Neuronal stem cell (in vitro differentiated cells): ENCODE measurements at regions not wholly inside any gene's neighbourhood (a gene's known extent, or its start where the extent isn't known, plus 50 kb on each side); places are given as distances from the start of the nearest gene placed in this dataset.

Experiments
- DNase-seq: peaks from one replicate; pipeline ENCODE4 v3.0.0-alpha.2; 2013; ENCODE audit warnings: low spot score
- H2AFZ ChIP-seq: one replicate; pipeline ENCODE4 v1.6.1; 2013; ENCODE audit warnings: mild to moderate bottlenecking, low read length, inconsistent platforms
- H2AK5ac ChIP-seq: 2 replicates; pipeline ENCODE4 v1.6.1; 2013; ENCODE audit warnings: low read depth, mild to moderate bottlenecking, inconsistent platforms, low read length, moderate library complexity, mixed read lengths
- H2BK120ac ChIP-seq: 2 replicates; pipeline ENCODE4 v1.6.1; 2013; ENCODE audit warnings: low read depth, mild to moderate bottlenecking, inconsistent platforms, low read length, moderate library complexity, mixed read lengths
- H2BK12ac ChIP-seq: one replicate; pipeline ENCODE4 v1.6.1; 2013; ENCODE audit warnings: low read length, inconsistent platforms
- H2BK15ac ChIP-seq: 2 replicates; pipeline ENCODE4 v1.6.1; 2013; ENCODE audit warnings: mild to moderate bottlenecking, low read length, inconsistent platforms, mixed read lengths
- H2BK5ac ChIP-seq: one replicate; pipeline ENCODE4 v1.6.1; 2013; ENCODE audit warnings: inconsistent platforms, mild to moderate bottlenecking, low read length, moderate library complexity
- H3K14ac ChIP-seq: one replicate; pipeline ENCODE4 v1.6.1; 2013; ENCODE audit warnings: low read length, inconsistent platforms
- H3K18ac ChIP-seq: 2 replicates; pipeline ENCODE4 v1.6.1; 2013; ENCODE audit warnings: low read length, inconsistent platforms
- H3K23ac ChIP-seq: 2 replicates; pipeline ENCODE4 v1.6.1; 2013; ENCODE audit warnings: low read depth, mild to moderate bottlenecking, mixed read lengths, low read length, inconsistent platforms; ENCODE audit not compliant: poor library complexity
- H3K27ac ChIP-seq: replicated peaks from 3 replicates; pipeline ENCODE4 v1.5.1; 2013; ENCODE audit warnings: low read length, inconsistent platforms
- H3K27me3 ChIP-seq, 3 experiments: 2 replicates each; pipeline ENCODE4 v1.6.1; 2013; ENCODE audit warnings: low read length in 3 of 3, mild to moderate bottlenecking in 2 of 3, inconsistent platforms in 1 of 3, low read depth in 1 of 3, mixed read lengths in 1 of 3, moderate library complexity in 1 of 3; ENCODE audit not compliant: control insufficient read depth in 3 of 3, insufficient read depth in 3 of 3
- H3K36me3 ChIP-seq, 2 donors: replicated peaks in 1 of 2; 2 replicates each; pipeline ENCODE4 v1.6.1; 2013; ENCODE audit warnings: low read length in 2 of 2; ENCODE audit not compliant: control insufficient read depth in 2 of 2, insufficient read depth in 2 of 2
- H3K4ac ChIP-seq: 2 replicates; pipeline ENCODE4 v1.6.1; 2013; ENCODE audit warnings: inconsistent platforms, mild to moderate bottlenecking, low read length, moderate library complexity
- H3K4me1 ChIP-seq, 2 donors: 1 replicate in 1 of 2; 2 replicates in 1 of 2; pipeline ENCODE4 v1.6.1; 2013; ENCODE audit warnings: low read length in 2 of 2, low read depth in 1 of 2; ENCODE audit not compliant: control insufficient read depth in 2 of 2, insufficient read depth in 1 of 2
- H3K4me2 ChIP-seq: one replicate; pipeline ENCODE4 v1.6.1; 2013; ENCODE audit warnings: mild to moderate bottlenecking, low read length, inconsistent platforms; ENCODE audit not compliant: insufficient read depth, poor library complexity, severe bottlenecking
- H3K4me3 ChIP-seq, 2 donors: 2 replicates each; pipeline ENCODE4 v1.5.1; 2013; ENCODE audit warnings: low read length in 2 of 2, mild to moderate bottlenecking in 2 of 2, inconsistent platforms in 1 of 2, moderate library complexity in 1 of 2
- H3K79me1 ChIP-seq: one replicate; pipeline ENCODE4 v1.6.1; 2013; ENCODE audit warnings: low read depth, mild to moderate bottlenecking, inconsistent platforms, low read length, moderate library complexity
- H3K9ac ChIP-seq: one replicate; pipeline ENCODE4 v1.6.1; 2013; ENCODE audit warnings: mild to moderate bottlenecking, low read depth, low read length, inconsistent platforms; ENCODE audit not compliant: poor library complexity
- H3K9me3 ChIP-seq, 2 donors: replicated peaks in 1 of 2; 2 replicates each; pipeline versions ENCODE3 to v1.6.1; 2013; ENCODE audit warnings: low read length in 2 of 2, mild to moderate bottlenecking in 2 of 2, inconsistent platforms in 1 of 2, low read depth in 1 of 2, mixed read lengths in 1 of 2, moderate library complexity in 1 of 2; ENCODE audit not compliant: control insufficient read depth in 2 of 2, insufficient read depth in 1 of 2
- H4K8ac ChIP-seq: one replicate; pipeline ENCODE4 v1.6.1; 2013; ENCODE audit warnings: low read depth, mild to moderate bottlenecking, inconsistent platforms, low read length, moderate library complexity
- H4K91ac ChIP-seq: one replicate; pipeline ENCODE4 v1.6.1; 2013; ENCODE audit warnings: low read length, low read depth, mild to moderate bottlenecking, inconsistent platforms; ENCODE audit not compliant: poor library complexity
- WGBS, 2 donors: extraction: QIAGEN DNeasy Blood & Tissue Kit; methylation state at CpG; one replicate each; pipeline ENCODE4 v1.1.7; 2013; ENCODE audit warnings: missing lambda C conversion rate in 2 of 2, mixed read lengths in 1 of 2; ENCODE audit not compliant: insufficient read length in 2 of 2, insufficient replicate concordance in 1 of 2; ENCODE audit errors: extremely low coverage in 2 of 2; 5-methylcytosine and 5-hydroxymethylcytosine counted together

GRCh38 chr9:107810461-107810961 lies 320.9 kb upstream of the KLF4 start:
- Histone ChIP-seq H2BK120ac (no peak overlapping the region), H3K4me1 (no peaks in the 10 kb centered on the region), H3K4me2 (no peak overlapping the region), H3K9me3 (no peaks in the 10 kb centered on the region), H2AK5ac (no peak overlapping the region), H2BK12ac (no peak overlapping the region), H4K8ac (no peak overlapping the region), H2BK5ac (no peak overlapping the region), H3K4me3 (no peak overlapping the region), H3K79me1 (no peaks in the 10 kb centered on the region), H3K18ac (peak overlapping the region; percentile 67), H3K27ac (no peak overlapping the region), H4K91ac (no peak overlapping the region), H3K4ac (no peak overlapping the region), H3K36me3 (no peaks in the 10 kb centered on the region), H3K14ac (no peak overlapping the region), H3K27me3 (no peaks in the 10 kb centered on the region), H3K23ac (no peak overlapping the region), H3K9ac (no peak overlapping the region), H2AFZ (no peak overlapping the region), H2BK15ac (no peak overlapping the region)
- no peak for DNase-seq
- WGBS, 2 donors = no CpG with 5 or more reads among the region's 6 CpGs

DNA sequence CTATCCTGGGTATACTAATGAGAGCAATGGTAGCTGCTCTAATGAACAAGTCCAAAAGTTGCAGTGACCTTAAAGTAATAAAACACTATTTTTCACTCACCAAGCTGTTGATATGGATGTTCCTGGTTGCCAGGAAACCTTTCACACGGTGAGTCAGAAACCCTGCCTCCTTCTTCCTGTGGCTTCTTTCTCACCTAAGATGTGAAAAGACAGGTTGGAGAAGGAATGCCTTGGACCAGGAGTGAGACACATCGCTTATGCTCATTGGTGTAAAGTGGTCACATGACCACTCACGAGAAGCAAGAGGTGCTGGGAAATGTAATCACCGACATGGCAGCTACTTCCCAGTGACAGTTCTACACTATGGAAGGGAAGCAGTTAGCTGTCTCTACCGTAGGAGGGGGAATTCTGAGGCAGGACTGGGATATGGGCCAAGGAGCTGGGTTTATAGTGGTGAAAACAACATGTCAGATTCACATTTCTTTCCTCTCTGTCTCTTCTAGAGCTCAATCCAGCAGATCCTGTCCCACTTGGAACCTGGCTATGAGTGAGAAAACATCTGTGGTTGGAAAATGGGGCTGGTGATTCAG lies 320.4 kb upstream of the KLF4 start:
- H3K9ac ChIP-seq = no peak overlapping the region
- no peaks in the 10 kb centered on the region for H3K9me3 ChIP-seq
- no peak overlapping the region for H3K14ac ChIP-seq
- no peak overlapping the region for H3K4me3 ChIP-seq
- H3K36me3 ChIP-seq = no peaks in the 10 kb centered on the region
- H3K18ac ChIP-seq = no peak overlapping the region
- H3K27ac ChIP-seq = no peak overlapping the region
- no peaks in the 10 kb centered on the region for H3K79me1 ChIP-seq
- no peak for DNase-seq
- WGBS, 2 donors = no CpG with 5 or more reads among the region's 5 CpGs
- no peak overlapping the region for H2BK120ac ChIP-seq
- H4K91ac ChIP-seq = no peak overlapping the region
- H2AK5ac ChIP-seq = no peak overlapping the region
- no peak overlapping the region for H2BK5ac ChIP-seq
- no peak overlapping the region for H2AFZ ChIP-seq
- no peaks in the 10 kb centered on the region for H3K27me3 ChIP-seq
- H3K4me2 ChIP-seq = no peak overlapping the region
- H4K8ac ChIP-seq = no peak overlapping the region
- no peak overlapping the region for H3K23ac ChIP-seq
- no peaks in the 10 kb centered on the region for H3K4me1 ChIP-seq
- H2BK15ac ChIP-seq = no peak overlapping the region
- no peak overlapping the region for H2BK12ac ChIP-seq
- no peak overlapping the region for H3K4ac ChIP-seq

DNA sequence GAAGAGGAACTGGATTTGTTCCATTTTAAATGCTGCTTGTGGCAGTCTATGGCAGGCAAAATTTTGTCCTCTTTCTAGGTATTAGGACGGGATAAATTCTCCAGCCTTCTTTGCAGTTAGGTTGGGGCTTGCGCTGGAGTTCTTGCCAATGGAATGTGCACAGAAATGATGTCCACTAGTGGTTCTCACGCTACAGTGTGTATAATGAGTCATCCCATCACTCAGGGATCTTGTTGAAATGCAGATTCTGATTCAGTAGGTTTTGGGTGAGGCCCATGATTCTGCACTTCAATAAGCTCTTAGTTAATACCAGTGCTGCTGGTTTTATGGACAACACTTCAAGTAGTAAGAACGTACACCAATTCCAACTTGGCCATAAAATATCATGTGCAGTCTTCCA lies 317.6 kb upstream of the KLF4 start:
- Histone ChIP-seq H3K9me3 (no peaks in the 10 kb centered on the region), H3K79me1 (no peaks in the 10 kb centered on the region), H3K23ac (no peak overlapping the region), H3K4me3 (no peak overlapping the region), H2AK5ac (no peak overlapping the region), H3K36me3 (no peaks in the 10 kb centered on the region), H2BK120ac (no peak overlapping the region), H2AFZ (no peak overlapping the region), H4K91ac (no peak overlapping the region), H3K27ac (no peak overlapping the region), H3K4me2 (no peak overlapping the region), H3K4me1 (no peaks in the 10 kb centered on the region), H2BK15ac (no peak overlapping the region), H3K18ac (no peak overlapping the region), H3K14ac (no peak overlapping the region), H3K27me3 (no peaks in the 10 kb centered on the region), H4K8ac (no peak overlapping the region), H2BK5ac (no peak overlapping the region), H2BK12ac (no peak overlapping the region), H3K9ac (no peak overlapping the region), H3K4ac (no peak overlapping the region)
- WGBS, 2 donors = no CpG with 5 or more reads among the region's 4 CpGs
- no peak for DNase-seq

- DNase-seq = no peak
- H2AFZ ChIP-seq = no peak overlapping the region
- H3K14ac ChIP-seq = no peak overlapping the region
- no peak overlapping the region for H4K8ac ChIP-seq
- H3K4ac ChIP-seq = no peak overlapping the region
- no peak overlapping the region for H2BK5ac ChIP-seq
- no peak overlapping the region for H3K4me3 ChIP-seq
- H3K9me3 ChIP-seq = no peaks in the 10 kb centered on the region
- no peaks in the 10 kb centered on the region for H3K27me3 ChIP-seq
- H2BK120ac ChIP-seq = no peak overlapping the region
- H2AK5ac ChIP-seq = no peak overlapping the region
- no peaks in the 10 kb centered on the region for H3K4me1 ChIP-seq
- H3K79me1 ChIP-seq = no peaks in the 10 kb centered on the region
- H4K91ac ChIP-seq = no peak overlapping the region
- no peak overlapping the region for H3K18ac ChIP-seq
- H3K9ac ChIP-seq = no peak overlapping the region
- H2BK15ac ChIP-seq = no peak overlapping the region
- H3K27ac ChIP-seq = no peak overlapping the region
- H3K36me3 ChIP-seq = no peaks in the 10 kb centered on the region
- no peak overlapping the region for H3K4me2 ChIP-seq
- no peak overlapping the region for H3K23ac ChIP-seq
- no peak overlapping the region for H2BK12ac ChIP-seq
- no CpG with 5 or more reads among the region's 2 CpGs for WGBS, 2 donors
Measured at GRCh38 chr9:107805201-107805600, 315.6 kb upstream of the KLF4 start.
